Caco-2 (cell line): ENCODE measurements at regions not wholly inside any gene's neighbourhood (a gene's known extent, or its start where the extent isn't known, plus 50 kb on each side); places are given as distances from the start of the nearest gene placed in this dataset.
"Not testable (repeated sequence)": the region's sequence is repeated elsewhere in the genome, so short reads cannot be mapped to it uniquely, and the experiment has no call there.

Experiments used
- BruUV-seq: library from RNA; stranded (reverse); fragments of 400-500 nt; replicated peaks from 2 replicates; lab custom pipeline; 2021; lab: Mats Ljungman, UMichigan
- CTCF ChIA-PET: fragments of 300-600 bp; sonication (Branson Sonifier 250); formaldehyde crosslinking; loops from one replicate; lab custom pipeline; 2022; ENCODE audit warnings: antibody characterized with exemption; lab: Charles Lee
- POLR2A ChIA-PET: fragments of 300-600 bp; sonication (Branson Sonifier 250); formaldehyde crosslinking; loops from one replicate; lab custom pipeline; 2022; ENCODE audit warnings: antibody characterized with exemption; lab: Charles Lee
- DNase-seq, 2 experiments: peaks; one replicate each; pipeline versions ENCODE4 v3.0.0 to v3.0.0-alpha.2; 2020 to 2022
- H3K27me3 ChIP-seq: replicated peaks from 2 replicates; pipeline ENCODE4 v1.6.0; 2011; ENCODE audit warnings: low read length; ENCODE audit not compliant: control insufficient read depth, insufficient read depth
- H3K36me3 ChIP-seq: 2 replicates; pipeline ENCODE4 v1.5.1; 2011; ENCODE audit warnings: low read length; ENCODE audit not compliant: control insufficient read depth, insufficient read depth
- H3K4me1 ChIP-seq: fragments of 250-450 bp; sonication (Bioruptor Pico); 2 replicates; pipeline ENCODE4 v1.5.1; 2020; ENCODE audit warnings: mild to moderate bottlenecking
- H3K4me3 ChIP-seq: 2 replicates; pipeline ENCODE4 v1.5.1; 2011; ENCODE audit warnings: low read depth, mild to moderate bottlenecking, control low read depth, low read length
- H3K9me3 ChIP-seq: fragments of 250-450 bp; sonication (Bioruptor Pico); 2 replicates; pipeline ENCODE4 v1.5.1; 2020; ENCODE audit warnings: mild to moderate bottlenecking, moderate library complexity
- H3K27ac Mint-ChIP-seq: one replicate; pipeline ENCODE4 v1.8.0; 2022; ENCODE audit warnings: mixed read lengths; ENCODE audit not compliant: unreplicated experiment
- H3K27me3 Mint-ChIP-seq: one replicate; pipeline ENCODE4 v1.8.0; 2022; ENCODE audit warnings: mixed read lengths; ENCODE audit not compliant: insufficient read depth, unreplicated experiment
- H3K36me3 Mint-ChIP-seq: one replicate; pipeline ENCODE4 v1.8.0; 2022; ENCODE audit warnings: mild to moderate bottlenecking, mixed read lengths; ENCODE audit not compliant: insufficient read depth, unreplicated experiment
- H3K4me1 Mint-ChIP-seq: one replicate; pipeline ENCODE4 v1.8.0; 2022; ENCODE audit warnings: low read depth, mixed read lengths; ENCODE audit not compliant: unreplicated experiment
- H3K4me3 Mint-ChIP-seq: one replicate; pipeline ENCODE4 v1.8.0; 2022; ENCODE audit warnings: mild to moderate bottlenecking, moderate library complexity, mixed read lengths; ENCODE audit not compliant: unreplicated experiment
- H3K9me3 Mint-ChIP-seq: one replicate; pipeline ENCODE4 v1.8.0; 2022; ENCODE audit warnings: mixed read lengths; ENCODE audit not compliant: unreplicated experiment
- CTCF ChIP-seq, 2 experiments: fragments of 200-600 bp in 1 of 2; IDR thresholded peaks; 1 replicate in 1 of 2; 2 replicates in 1 of 2; pipeline versions ENCODE4 v1.5.1 to v1.8.0; 2011 to 2022; ENCODE audit warnings: antibody characterized with exemption in 1 of 2, control low read depth in 1 of 2, inconsistent platforms in 1 of 2, low read depth in 1 of 2, low read length in 1 of 2, mild to moderate bottlenecking in 1 of 2, moderate library complexity in 1 of 2; ENCODE audit not compliant: insufficient read depth in 1 of 2, severe bottlenecking in 1 of 2, unreplicated experiment in 1 of 2
- intact Hi-C: fragments of 100-400 bp; cut with micrococcal nuclease; formaldehyde crosslinking; loops from one replicate; pipeline ENCODE4 v1.10.0; 2022; ENCODE audit not compliant: unreplicated experiment

- H3K9me3 Mint-ChIP-seq: peaks cover 17% of the 10 kb centered on the region
- H3K27ac Mint-ChIP-seq, intact Hi-C loops, H3K4me3 ChIP-seq, H3K4me1 ChIP-seq, POLR2A ChIA-PET, H3K27me3 ChIP-seq, H3K36me3 ChIP-seq, H3K4me3 Mint-ChIP-seq, BruUV-seq, CTCF ChIA-PET, H3K4me1 Mint-ChIP-seq, DNase-seq, H3K27me3 Mint-ChIP-seq, H3K9me3 ChIP-seq, H3K36me3 Mint-ChIP-seq: not testable (repeated sequence)
These were observed 100.0 kb upstream of the PNPT1 start for GRCh38 chr2:55793602-55794001.

- ChIA-PET CTCF (no interaction called here), POLR2A (no interaction called here)
- Histone ChIP-seq H3K4me1 (no peaks in the 10 kb centered on the region), H3K27me3 (no peaks in the 10 kb centered on the region), H3K36me3 (no peaks in the 10 kb centered on the region), H3K4me3 (no peak overlapping the region), H3K9me3 (peaks cover 6% of the 10 kb centered on the region; the same call in 1 of the 2 replicates)
- intact Hi-C loops: no loop called here
- Mint-ChIP-seq H3K36me3 (no peaks in the 10 kb centered on the region), H3K27ac (no peak overlapping the region), H3K27me3 (no peaks in the 10 kb centered on the region), H3K4me1 (peaks cover 10% of the 10 kb centered on the region), H3K4me3 (no peak overlapping the region), H3K9me3 (no peaks in the 10 kb centered on the region)
- no peak for DNase-seq
- TF ChIP-seq CTCF (IDR thresholded peaks at IDR 0.05; ENCODE audit: insufficient read depth in 1 of 2, low read depth in 1 of 2, low read length in 1 of 2, severe bottlenecking in 1 of 2, unreplicated experiment in 1 of 2): no peak
- no TSS peak for BruUV-seq
These were observed 92.6 kb upstream of the PNPT1 start for GRCh38 chr2:55786280-55786679.

- H3K9me3 Mint-ChIP-seq, H3K4me3 Mint-ChIP-seq, H3K36me3 Mint-ChIP-seq, POLR2A ChIA-PET, intact Hi-C loops, H3K36me3 ChIP-seq, H3K27me3 Mint-ChIP-seq, CTCF ChIA-PET, H3K27ac Mint-ChIP-seq, BruUV-seq, DNase-seq, H3K4me3 ChIP-seq, H3K27me3 ChIP-seq, H3K9me3 ChIP-seq: not testable (repeated sequence)
- peaks cover 22% of the 10 kb centered on the region for H3K4me1 ChIP-seq
- peaks cover 21% of the 10 kb centered on the region for H3K4me1 Mint-ChIP-seq
These were observed 90.1 kb upstream of the PNPT1 start for GRCh38 chr2:55783751-55784150.

- Mint-ChIP-seq H3K27me3 (no peaks in the 10 kb centered on the region), H3K27ac (no peak overlapping the region), H3K36me3 (peaks cover 7% of the 10 kb centered on the region), H3K4me3 (no peak overlapping the region), H3K9me3 (no peaks in the 10 kb centered on the region), H3K4me1 (peaks cover 21% of the 10 kb centered on the region)
- H3K36me3 ChIP-seq: no peaks in the 10 kb centered on the region
- intact Hi-C loops: no loop called here
- ChIA-PET POLR2A (no interaction called here), CTCF (no interaction called here)
- no peak for TF ChIP-seq CTCF (IDR thresholded peaks at IDR 0.05; ENCODE audit: insufficient read depth in 1 of 2, low read depth in 1 of 2, low read length in 1 of 2, severe bottlenecking in 1 of 2, unreplicated experiment in 1 of 2)
- no peak for DNase-seq
- BruUV-seq: no TSS peak
- H3K9me3 ChIP-seq: peaks cover 6% of the 10 kb centered on the region; the same call in 1 of the 2 replicates
- no peaks in the 10 kb centered on the region for H3K27me3 ChIP-seq
- no peak overlapping the region for H3K4me3 ChIP-seq
- peaks cover 24% of the 10 kb centered on the region for H3K4me1 ChIP-seq
These were observed 89.0 kb upstream of the PNPT1 start for GRCh38 chr2:55782528-55783173.
